ENCODE measurements at regions not wholly inside any gene's neighbourhood (a gene's known extent, or its start where the extent isn't known, plus 50 kb on each side); places are given as distances from the start of the nearest gene placed in this dataset.

DNA sequence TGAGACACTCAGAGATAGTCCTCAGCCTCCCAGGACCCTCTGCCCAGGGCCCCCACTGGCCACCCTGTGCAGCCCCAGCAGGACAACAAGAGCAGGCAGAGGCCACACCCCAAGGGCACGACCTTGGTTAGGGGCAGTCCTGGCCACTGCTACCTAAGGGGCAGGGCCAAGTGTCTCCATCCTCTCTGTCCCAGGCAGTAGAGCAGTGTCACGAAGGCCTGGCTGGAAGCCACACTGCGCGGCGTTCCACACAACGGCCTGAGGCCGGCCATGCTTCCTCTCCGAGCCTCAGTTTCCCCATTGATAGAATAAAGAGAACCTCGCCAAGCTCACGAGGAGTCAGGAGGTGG, 1074.3 kb downstream of the BRD1 start:
- Histone ChIP-seq H3K36me3 (ENCODE audit: control insufficient read depth, insufficient read depth, low read length) (no peaks in the 10 kb centered on the region), H3K27me3 (ENCODE audit: control insufficient read depth, insufficient read depth, low read length) (no peaks in the 10 kb centered on the region), H3K4me3 (ENCODE audit: low read depth, low read length) (no peak overlapping the region)
- ChIA-PET POLR2A (no interaction called here), CTCF (no interaction called here)
- no peak for TF ChIP-seq CTCF (IDR thresholded peaks at IDR 0.05; ENCODE audit: insufficient read depth, low read depth, low read length)
- DNase-seq (ENCODE audit: low read depth) = no peak

DNA sequence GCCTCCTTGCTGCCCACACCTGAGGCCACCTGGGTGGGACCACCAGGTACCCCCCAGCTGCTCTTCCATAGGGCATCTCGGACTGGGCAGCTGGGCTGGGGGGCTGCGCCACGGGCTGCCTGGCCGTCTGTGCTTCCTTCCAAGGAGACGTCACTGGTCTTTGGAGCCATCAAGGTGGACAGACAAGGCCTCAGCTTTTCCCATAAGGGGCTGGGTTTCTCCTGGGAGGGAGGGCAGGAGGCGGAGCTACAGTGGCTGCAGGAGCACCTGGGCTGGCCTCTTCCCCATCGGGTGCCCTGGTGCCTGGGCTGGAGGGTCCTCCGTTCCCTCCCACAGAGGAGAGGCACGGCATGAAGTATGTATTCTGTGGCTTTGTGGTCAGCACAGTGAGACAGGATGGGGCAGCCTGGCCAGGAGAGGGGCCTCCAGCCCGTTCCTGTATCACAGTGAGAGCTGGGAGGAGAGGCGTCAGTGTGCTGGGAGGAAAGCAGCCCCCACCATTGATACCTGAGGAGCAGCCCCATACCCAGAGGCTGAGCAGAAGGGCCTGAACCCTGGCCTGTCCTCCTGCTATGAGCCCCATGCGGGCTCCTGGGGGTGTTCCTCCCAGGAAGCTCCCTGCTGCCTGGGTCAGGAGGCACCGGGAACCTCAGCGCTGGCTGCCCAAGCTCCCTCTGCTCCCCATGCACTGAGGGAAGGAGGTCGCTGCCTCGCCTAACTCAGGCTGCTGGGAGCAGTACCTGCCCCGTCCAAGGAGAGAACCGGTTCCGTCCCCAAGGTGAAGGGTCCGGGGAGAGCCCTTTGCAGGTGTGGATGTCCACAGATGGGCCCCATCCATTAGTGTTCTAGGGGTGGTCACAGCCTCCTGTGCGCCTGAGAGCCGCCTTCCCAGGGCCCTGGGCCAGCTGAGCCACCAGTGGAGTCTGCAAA, 1075.0 kb downstream of the BRD1 start:
- no peak for TF ChIP-seq CTCF (IDR thresholded peaks at IDR 0.05; ENCODE audit: insufficient read depth, low read depth, low read length)
- no peak for DNase-seq (ENCODE audit: low read depth)
- ChIA-PET POLR2A (no interaction called here), CTCF (interaction anchor here (0.6 kb wide), 1 partner anchor 13 kb away, joined by 3 read pairs; no protein-coding TSS in a partner anchor)
- no peaks in the 10 kb centered on the region for H3K27me3 ChIP-seq (ENCODE audit: control insufficient read depth, insufficient read depth, low read length)
- H3K36me3 ChIP-seq (ENCODE audit: control insufficient read depth, insufficient read depth, low read length) = no peaks in the 10 kb centered on the region
- H3K4me3 ChIP-seq (ENCODE audit: low read depth, low read length) = no peak overlapping the region

- DNase-seq (ENCODE audit: low read depth) = no peak
- CTCF ChIA-PET = interaction anchor here (0.6 kb wide), 1 partner anchor 14 kb away, joined by 3 read pairs; no protein-coding TSS in a partner anchor
- Histone ChIP-seq H3K36me3 (ENCODE audit: control insufficient read depth, insufficient read depth, low read length) (no peaks in the 10 kb centered on the region), H3K27me3 (ENCODE audit: control insufficient read depth, insufficient read depth, low read length) (no peaks in the 10 kb centered on the region), H3K4me3 (ENCODE audit: low read depth, low read length) (no peak overlapping the region)
- TF ChIP-seq CTCF (IDR thresholded peaks at IDR 0.05; ENCODE audit: insufficient read depth, low read depth, low read length) = no peak
- POLR2A ChIA-PET = no interaction called here
Observed at GRCh38 chr22:48751539-48752437, 1075.9 kb downstream of the BRD1 start.

- ChIA-PET CTCF (no interaction called here), POLR2A (no interaction called here)
- Histone ChIP-seq H3K36me3 (ENCODE audit: control insufficient read depth, insufficient read depth, low read length) (no peaks in the 10 kb centered on the region), H3K27me3 (ENCODE audit: control insufficient read depth, insufficient read depth, low read length) (no peaks in the 10 kb centered on the region), H3K4me3 (ENCODE audit: low read depth, low read length) (no peak overlapping the region)
- TF ChIP-seq CTCF (IDR thresholded peaks at IDR 0.05; ENCODE audit: insufficient read depth, low read depth, low read length) = no peak
- no peak for DNase-seq (ENCODE audit: low read depth)
Observed at GRCh38 chr22:48750826-48751440, 1076.7 kb downstream of the BRD1 start.

DNA sequence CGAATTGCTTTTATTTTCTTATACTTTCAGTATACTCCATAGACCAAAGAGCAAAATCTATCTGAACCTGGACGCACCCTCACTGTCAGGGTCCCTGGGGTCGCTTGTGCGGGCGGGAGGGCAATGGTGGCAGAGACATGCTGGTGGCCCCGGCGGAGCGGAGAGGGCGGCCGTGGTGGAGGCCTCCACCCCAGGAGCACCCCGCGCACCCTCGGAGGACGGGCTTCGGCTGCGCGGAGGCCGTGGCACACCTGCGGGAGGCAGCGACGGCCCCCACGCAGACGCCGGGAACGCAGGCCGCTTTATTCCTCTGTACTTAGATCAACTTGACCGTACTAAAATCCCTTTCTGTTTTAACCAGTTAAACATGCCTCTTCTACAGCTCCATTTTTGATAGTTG, 1077.4 kb downstream of the BRD1 start:
- ChIA-PET CTCF (no interaction called here), POLR2A (no interaction called here)
- H3K36me3 ChIP-seq (ENCODE audit: control insufficient read depth, insufficient read depth, low read length) = no peaks in the 10 kb centered on the region
- H3K27me3 ChIP-seq (ENCODE audit: control insufficient read depth, insufficient read depth, low read length) = no peaks in the 10 kb centered on the region
- TF ChIP-seq CTCF (IDR thresholded peaks at IDR 0.05; ENCODE audit: insufficient read depth, low read depth, low read length) = no peak
- DNase-seq (ENCODE audit: low read depth) = no peak
- no peak overlapping the region for H3K4me3 ChIP-seq (ENCODE audit: low read depth, low read length)

Measured in BJ (cell line).